ENCODE measurements at regions not wholly inside any gene's neighbourhood (a gene's known extent, or its start where the extent isn't known, plus 50 kb on each side); places are given as distances from the start of the nearest gene placed in this dataset.

GRCh38 chr14:87696485-87696884 lies 296.5 kb downstream of the GALC start:
- TF ChIP-seq CTCF (IDR thresholded peaks at IDR 0.05) (no peak), POLR2A (IDR thresholded peaks at IDR 0.05) (no peak)

Data from adrenal gland (tissue), 5 donors.